Left kidney (tissue), 1 donor: ENCODE measurements at regions not wholly inside any gene's neighbourhood (a gene's known extent, or its start where the extent isn't known, plus 50 kb on each side); places are given as distances from the start of the nearest gene placed in this dataset.
"Not testable (repeated sequence)": the region's sequence is repeated elsewhere in the genome, so short reads cannot be mapped to it uniquely, and the experiment has no call there.

ENCODE experiments used
- DNase-seq: peaks from one replicate; pipeline ENCODE4 v3.0.0-alpha.2; 2013

DNA sequence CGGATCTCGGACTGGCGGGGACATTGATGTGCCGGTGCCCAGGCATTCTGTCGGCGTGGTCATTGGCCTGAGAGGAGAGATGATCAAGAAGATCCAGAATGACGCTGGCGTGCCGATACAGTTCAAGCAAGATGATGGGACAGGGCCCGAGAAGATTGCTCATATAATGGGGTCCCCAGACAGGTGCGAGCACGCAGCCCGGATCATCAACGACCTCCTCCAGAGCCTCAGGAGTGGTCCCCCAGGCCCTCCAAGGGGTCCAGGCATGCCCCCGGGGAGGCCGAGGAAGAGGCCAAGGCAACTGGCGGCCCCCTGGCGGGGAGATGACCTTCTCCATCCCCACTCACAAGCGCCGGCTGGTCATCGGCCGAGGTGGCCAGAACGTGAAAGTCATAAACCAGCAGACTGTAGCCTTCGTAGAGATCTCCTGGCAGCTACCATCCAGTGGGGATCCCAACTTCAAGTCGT, 106.5 kb upstream of the MTAP start:
- no peak for DNase-seq

DNA sequence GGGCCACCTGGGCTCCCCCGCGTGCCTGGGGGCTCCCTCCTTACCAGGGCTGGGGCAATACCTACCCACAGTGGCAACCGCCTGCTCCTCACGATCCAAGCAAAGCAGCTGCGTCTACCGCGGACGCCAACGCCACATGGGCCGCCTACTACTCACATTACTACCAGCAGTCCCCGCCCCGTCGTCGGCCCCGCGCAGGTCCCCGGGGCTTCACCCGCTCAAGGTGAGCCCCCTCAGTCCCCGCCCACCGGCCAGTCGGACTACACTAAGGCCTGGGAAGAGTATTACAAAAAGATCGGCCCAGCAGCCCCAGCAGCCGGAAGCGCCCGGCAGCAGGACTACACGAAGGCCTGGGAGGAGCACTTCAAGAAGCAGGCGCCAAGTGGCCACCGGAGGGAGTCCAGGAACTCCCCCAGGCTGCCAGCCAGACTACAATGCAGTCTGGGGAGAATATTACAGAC, 106.0 kb upstream of the MTAP start:
- no peak for DNase-seq

DNA sequence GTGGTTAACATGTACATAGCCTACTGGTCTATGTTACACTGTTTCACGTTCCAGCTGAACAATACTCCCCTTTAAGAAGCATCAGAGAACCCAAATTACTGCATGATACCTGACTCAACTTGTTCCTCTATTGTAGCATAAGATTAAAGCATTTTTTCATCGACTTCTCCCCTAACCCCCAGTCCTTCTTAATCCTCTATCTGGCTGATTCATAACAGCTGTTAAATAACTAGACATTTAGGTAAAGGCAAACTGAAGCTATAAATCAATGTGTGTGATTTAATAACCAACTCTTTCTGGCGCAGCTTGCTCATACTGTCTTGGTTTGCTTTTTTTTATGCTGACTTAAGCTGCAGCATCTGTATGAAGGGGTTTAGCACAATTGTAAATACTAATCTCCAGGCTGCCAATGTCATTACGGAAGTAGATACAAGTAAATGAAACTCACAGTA, 94.2 kb upstream of the MTAP start:
- no peak for DNase-seq

DNA sequence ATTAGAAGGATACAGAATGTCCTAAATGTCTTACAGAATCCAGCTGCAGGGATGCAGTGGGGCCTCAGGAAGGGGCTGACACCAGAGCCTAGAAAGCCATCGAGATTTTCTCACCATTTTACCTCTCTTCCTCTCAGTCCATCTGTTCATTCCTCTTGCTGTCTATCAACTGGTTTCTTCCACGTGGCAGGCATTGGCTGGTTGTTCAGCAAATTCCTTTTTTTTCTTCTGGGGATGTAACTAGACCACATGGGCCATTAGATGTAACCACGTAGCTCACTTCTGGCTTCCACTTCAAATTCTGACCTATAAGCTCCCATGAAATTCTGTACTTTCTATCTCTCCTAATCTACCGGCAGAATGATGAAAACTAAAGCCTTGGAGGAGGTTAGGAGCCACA, 93.6 kb upstream of the MTAP start:
- DNase-seq, result no peak

DNA sequence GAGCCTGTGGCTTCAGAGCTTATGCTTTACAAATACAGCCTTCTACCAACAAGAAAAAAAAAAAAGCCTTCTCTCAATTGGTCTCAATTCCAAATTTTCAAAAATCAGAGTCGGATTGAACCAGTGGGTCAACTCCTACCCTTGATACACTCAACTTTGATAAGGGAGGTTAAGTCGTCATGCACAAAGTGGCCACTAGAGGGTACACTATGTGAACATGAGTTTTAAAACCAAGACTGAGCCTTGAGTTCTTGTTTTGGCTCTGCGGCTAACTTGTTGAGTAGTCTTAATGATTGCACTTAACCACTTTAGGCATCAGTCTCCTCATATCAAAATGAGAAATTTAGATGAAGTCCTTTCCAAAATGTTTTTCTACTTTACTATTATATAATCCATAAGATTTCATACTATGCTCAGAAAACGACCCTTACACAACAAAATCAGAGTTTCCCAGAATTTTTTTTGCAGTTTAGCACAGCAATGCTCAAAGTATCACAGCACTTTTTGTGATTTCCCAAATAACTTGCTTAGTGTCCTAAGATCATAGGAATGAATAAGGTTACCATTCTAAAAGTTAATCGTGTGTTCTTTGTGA, 92.9 kb upstream of the MTAP start:
- peak; percentile 21 for DNase-seq

DNA sequence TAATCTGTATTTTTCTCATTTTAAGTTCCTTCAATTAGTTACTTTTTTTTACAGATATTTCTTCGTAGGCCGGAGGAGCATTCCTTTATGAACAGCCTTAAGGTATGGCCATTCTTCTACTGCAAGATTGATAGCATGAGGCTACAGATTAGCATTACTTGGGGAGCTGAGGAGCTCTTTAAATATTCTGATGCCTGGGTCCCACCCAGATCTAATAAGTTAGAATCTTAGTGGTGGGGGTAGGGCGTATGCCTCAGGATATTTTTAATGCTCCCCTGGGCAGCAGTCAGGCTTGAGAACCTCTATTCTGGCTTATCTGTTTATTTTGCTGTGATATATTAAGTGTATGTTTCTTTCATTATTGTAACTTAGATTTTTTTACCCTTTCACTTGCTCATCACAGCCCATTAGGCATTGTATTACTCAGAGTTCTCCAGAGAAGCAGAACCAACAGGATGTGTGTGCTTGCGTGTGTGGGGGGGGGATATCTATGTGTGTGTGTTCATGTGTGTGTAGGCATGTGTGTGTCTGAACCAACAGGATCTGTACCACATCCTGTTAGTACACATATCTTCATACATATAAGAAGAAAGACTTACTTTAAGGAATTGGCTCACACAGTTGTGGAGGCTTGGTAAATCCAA, 91.8 kb upstream of the MTAP start:
- no peak for DNase-seq

DNA sequence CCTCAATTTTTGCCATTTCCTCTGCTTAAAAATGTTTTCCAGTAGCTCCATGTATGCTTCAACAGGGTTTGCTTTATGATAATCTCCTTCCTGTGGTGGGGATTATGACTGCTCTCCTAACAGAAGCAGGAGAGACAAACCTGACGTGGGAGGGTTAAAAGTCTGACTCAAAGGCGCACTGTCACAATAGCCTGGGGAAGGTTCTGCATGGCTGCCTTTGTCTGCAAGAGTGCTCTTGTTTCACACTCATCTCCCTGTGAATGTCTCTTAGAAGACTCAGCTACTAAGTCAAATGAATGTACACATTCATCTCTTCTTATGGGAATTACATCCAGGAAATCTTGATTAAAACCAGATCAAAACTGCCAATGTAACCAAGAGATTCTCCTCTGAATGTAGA, 90.9 kb upstream of the MTAP start:
- DNase-seq, result peak; percentile 5

DNA sequence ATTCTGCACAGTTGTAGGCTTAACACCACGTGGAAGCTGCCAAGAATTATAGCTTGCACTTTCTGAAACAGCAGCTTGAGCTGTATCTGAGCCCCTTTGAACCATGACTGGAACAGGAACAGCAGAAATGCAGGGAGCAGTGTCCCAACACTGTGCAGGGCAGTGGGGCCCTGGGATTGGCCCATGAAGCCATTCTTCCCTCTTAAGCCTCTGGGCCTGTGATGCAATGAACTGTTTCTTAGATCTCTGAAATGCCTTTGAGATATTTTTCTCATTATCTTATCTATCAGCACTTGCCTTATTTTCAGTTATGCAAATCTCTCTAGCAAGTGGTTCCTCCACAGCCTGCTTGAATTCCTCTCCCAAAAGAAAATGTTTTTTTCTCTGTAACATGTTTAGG, 87.0 kb upstream of the MTAP start:
- DNase-seq, result no peak

DNA sequence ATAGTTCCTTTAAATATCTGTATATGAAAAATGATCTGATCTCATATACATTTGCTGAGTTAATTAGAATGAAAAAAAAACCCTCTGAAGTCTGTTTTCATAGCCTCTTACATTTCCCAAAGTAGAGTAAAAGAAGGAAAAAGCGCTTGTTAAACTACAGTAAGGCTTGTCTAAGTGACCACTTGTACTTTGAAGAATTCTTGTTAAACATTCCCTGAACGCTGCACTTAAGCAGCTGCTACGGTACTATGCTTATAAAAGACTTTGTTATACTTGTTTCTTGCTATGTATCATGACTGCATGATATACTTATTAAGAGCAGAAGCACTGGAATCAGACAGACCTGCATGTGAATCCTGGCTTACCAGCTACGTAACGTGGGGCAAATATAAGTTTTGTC, 81.7 kb upstream of the MTAP start:
- DNase-seq, result no peak

DNA sequence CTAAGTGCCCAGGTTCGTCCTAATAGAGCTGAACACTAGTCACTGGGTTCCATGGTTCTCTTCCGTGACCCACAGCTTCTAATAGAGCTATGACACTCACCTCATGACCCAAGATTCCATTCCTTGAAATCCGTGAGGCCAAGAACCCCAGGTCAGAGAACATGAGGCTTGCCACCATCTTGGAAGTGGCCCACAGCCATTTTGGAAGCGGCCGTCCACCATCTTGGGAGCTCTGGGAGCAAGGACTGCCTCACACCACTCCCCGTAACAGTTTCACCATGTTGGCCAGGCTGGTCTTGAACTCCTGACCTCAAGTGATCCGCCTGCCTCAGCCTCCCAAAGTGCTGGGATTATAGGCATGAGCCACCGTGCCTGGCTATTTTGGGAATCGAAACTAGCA, 75.0 kb upstream of the MTAP start:
- DNase-seq, result not testable (repeated sequence)

DNA sequence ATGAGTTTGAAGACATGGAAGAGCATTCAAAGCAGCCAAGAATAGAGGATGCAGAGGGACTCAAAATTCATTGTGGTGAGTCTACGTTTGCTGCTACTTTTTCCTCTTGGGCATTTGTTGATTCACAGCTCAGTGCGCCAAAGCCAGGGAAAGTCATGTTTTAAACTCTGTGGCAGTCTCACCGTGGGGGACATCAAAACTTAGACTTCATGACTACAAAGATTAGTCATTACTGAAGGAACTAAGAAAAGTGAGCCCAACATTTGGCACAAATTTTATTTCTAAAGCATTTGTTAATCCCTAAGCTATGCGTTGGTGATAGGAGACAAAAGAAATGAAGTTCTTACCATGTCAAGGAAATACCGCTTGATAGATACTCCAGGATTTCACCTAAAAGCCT, 73.7 kb upstream of the MTAP start:
- DNase-seq, result no peak

DNA sequence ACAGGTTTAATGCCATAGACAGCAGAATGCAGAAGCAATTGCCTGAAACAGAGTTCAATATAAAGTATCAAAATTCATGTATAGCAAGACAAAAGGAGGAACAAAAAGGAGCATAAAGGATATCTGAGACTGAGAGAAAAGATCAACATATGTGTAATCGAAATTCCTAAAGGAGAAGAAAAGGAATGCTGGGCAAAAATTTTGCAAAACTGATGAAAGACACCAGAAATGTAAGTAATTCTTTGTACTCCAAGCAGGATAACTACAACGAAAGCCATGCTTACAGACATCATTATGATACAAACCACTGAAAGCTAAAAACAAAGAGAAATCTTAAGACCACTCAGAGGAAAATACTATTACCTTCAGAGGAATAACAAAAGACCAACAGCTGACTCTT, 72.8 kb upstream of the MTAP start:
- DNase-seq, result no peak

DNA sequence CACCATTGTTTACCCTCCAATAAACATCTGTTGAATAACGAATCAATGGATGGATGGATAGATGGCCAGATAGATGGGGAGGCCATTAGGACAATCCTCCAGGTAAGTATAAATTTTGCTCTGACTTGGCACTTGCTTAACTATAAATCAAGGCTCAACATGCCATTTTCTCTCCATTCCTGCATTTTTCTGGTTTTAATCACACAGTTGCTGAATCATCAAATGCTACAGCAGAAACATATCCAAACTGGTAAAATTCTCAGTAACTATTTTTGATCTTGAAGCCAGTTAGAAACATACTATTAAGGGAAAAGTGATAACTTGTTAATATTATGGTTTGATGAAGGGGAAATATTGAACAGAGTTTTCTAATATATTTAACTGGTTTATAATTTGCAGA, 71.5 kb upstream of the MTAP start:
- no peak for DNase-seq

DNA sequence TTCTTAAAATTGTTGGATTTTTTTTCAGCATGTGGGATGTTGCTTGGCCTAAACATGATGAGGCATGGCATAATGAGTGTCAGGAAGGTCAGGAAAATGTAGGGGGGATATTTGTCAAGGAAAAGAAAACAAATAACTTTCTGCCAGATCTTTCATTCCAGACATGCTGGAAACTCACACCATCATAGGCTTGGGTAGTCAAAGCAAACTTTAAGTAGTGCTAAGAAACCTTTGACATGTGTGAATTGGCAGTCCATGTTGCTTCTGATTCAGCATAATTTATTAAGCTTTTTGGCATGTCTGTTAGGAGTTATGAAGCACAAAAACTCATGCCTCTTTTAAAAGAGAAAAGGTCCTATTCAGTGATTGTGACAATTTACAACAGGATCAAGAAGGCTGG, 61.3 kb upstream of the MTAP start:
- DNase-seq, result peak; percentile 5

DNA sequence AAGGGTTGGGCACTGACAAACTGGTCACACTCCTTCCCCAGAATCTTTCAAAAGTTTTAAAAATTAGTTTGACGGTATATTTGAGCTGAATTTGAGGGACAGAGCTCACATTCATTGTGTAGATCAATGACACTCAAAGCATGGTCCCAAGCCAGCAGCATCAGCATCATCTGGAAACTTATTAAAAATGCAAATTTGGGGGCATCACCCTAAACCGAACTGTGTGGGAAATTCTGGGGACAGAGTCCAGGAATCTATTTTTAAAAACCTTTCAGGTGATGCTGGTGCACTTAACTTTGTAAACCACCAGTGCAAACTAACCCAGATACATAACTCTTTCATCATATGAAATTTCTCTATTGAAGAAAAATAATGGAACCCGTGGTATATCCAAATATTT, 58.1 kb upstream of the MTAP start:
- no peak for DNase-seq

DNA sequence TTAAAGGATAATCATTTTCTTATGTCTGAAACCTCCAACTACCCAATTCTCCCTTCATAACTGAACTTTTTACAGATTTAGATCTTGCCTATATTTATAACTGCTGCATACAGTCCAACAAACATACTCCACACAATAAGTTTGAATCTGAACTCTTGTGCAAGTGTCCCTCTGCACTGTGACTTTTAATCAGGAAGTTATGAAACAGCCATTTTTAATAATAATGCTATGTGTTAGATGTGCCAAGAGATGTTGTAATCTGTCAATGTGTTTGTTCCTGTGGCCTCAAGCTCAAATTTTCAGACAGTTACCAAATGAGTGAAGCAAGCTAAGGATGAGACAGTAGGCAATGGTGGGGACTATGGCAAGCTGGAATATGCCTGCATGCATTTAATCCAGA, 57.6 kb upstream of the MTAP start:
- DNase-seq, result no peak

DNA sequence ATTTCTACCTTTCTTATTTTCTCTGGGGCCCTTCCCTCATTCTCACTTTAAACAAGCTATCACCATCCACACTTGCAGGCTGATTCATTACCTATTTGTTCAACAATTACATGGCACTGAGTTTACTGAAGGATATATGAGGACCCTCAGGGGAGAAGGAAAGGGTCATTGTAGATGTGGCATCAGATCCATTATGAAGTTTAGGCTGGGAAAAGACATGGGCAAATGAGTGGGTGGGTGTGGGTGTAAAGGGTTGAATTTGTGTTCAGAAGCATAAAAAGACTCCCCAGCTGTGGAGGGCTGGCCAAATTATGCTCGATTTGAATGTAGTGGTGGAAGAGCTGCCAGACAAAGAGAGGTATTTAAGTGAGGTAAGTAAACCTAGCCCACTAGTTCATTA, 55.9 kb upstream of the MTAP start:
- no peak for DNase-seq

DNA sequence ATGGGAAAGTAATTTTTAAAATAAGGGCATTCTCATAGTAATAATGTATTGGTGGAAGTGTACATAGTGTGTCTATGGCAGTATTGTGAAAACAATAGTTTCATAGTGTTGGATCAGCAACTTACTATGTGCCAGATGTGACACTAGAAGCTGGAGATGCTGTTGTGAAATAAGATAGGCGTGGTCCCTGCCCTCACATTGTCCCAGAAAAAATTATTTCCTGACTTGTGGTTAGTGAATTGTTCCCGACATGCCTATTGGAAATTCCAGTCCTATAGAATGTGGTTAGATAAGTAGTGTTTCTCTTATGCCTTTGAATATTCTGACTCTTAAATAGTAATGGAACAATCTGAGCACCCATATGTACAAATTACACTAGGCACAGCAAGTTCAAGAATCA, 55.3 kb upstream of the MTAP start:
- no peak for DNase-seq

DNA sequence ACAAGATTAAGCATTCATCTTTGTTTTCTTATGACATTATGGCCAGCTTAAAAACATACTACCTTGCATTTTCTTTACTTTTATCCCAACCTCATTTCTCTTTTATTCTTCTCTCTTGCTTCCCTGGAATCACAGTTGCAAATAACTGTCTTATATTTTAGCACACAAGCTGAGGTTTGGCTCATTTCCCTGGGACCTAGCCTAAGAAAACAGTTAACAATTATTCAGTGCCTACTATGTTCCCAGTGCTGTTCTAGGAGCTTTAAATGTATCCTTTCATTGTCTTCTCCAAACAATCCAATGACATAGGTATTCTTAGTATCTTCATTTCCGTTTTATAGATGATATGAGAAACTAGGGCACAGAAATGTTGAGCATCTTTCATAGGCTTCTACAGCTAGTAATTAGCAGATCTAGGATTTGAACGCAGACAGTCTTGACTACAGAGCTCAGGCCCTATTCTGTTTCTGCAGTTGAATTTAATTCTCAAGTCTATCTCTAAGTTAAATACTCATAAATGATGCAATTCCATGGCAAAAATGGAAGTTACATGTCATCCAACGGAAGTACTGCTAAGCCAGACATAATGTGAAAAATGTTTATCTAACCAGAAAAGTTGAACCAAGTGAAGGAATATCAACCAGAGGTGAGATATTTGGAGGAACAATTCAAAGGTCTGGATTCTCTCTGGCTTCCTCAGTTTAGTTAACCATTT, 52.3 kb upstream of the MTAP start:
- no peak for DNase-seq

DNA sequence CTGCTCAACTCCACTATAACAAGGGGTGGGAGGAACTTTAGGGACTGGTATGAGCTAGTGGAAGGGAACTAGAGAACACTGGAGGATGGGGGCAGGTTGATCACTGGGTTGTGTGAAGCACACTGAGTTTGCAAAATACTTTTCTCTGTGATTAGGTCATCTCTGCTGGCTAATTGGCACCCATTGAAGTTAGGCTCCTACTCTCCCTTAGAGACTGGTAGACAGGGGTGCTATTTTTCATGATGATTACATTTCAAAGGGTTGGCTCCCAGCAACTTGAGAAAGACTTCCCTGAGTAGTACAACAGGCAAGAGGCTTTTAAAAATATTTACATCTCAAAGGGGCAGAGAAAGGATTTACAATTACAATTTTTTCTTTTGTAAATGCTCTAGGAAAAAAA, 50.4 kb upstream of the MTAP start:
- no peak for DNase-seq
